ENCODE measurements at regions not wholly inside any gene's neighbourhood (a gene's known extent, or its start where the extent isn't known, plus 50 kb on each side); places are given as distances from the start of the nearest gene placed in this dataset.

DNA sequence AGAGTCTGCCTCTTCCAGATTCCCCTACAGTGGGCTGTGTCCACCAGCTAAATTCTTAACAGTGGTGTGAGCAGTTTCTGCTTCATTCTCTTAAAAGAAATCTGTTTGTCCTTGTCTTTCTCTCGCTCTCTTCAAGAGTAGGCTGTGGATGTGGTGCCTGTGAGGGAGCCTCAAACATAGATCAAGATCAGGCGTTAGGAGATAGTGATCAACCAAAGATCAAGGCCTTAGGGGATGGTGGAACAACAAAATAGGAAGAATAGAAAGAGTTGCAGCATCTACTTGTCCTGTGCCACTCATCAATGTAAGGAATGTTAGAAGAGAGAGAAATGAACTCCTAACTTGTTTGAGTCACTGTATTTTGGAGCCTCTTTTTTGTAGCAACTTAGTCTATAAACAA is 144.2 kb downstream of the AASDH start:
- no peak for ATAC-seq
- TF ChIP-seq PATZ1 (CRISPR knock-in tag; IDR thresholded peaks at IDR 0.05; ENCODE audit: borderline replicate concordance), result no peak
- no peak for TF ChIP-seq ZNF8 (CRISPR knock-in tag; IDR thresholded peaks at IDR 0.05)
- TF ChIP-seq ZNF565 (CRISPR knock-in tag; conservative IDR thresholded peaks at IDR 0.05; ENCODE audit: low read depth), result no peak
- no peak for TF ChIP-seq OSR1 (CRISPR knock-in tag; IDR thresholded peaks at IDR 0.05)
- no peak for TF ChIP-seq CREB5 (CRISPR knock-in tag; IDR thresholded peaks at IDR 0.05; ENCODE audit: low read depth)
- no peak for TF ChIP-seq RARB (CRISPR knock-in tag; IDR thresholded peaks at IDR 0.05)
- TF ChIP-seq TSHZ2 (CRISPR knock-in tag; IDR thresholded peaks at IDR 0.05), result no peak
- no peak for TF ChIP-seq TOX (CRISPR knock-in tag; IDR thresholded peaks at IDR 0.05; ENCODE audit: borderline replicate concordance)
- TF ChIP-seq ZNF70 (CRISPR knock-in tag; IDR thresholded peaks at IDR 0.05), result no peak
- TF ChIP-seq ZFP30 (CRISPR knock-in tag; IDR thresholded peaks at IDR 0.05), result no peak
- TF ChIP-seq SNAI2 (CRISPR knock-in tag; IDR thresholded peaks at IDR 0.05), result no peak
- TF ChIP-seq, protein P1, sequence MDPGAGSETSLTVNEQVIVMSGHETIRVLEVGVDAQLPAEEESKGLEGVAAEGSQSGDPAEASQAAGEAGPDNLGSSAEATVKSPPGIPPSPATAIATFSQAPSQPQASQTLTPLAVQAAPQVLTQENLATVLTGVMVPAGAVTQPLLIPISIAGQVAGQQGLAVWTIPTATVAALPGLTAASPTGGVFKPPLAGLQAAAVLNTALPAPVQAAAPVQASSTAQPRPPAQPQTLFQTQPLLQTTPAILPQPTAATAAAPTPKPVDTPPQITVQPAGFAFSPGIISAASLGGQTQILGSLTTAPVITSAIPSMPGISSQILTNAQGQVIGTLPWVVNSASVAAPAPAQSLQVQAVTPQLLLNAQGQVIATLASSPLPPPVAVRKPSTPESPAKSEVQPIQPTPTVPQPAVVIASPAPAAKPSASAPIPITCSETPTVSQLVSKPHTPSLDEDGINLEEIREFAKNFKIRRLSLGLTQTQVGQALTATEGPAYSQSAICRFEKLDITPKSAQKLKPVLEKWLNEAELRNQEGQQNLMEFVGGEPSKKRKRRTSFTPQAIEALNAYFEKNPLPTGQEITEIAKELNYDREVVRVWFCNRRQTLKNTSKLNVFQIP (CRISPR knock-in tag; IDR thresholded peaks at IDR 0.05; ENCODE audit: borderline replicate concordance, low read depth), result no peak

GRCh38 chr4:56241500-56241899 is 145.8 kb downstream of the AASDH start:
- TF ChIP-seq PPARA (CRISPR knock-in tag; IDR thresholded peaks at IDR 0.05; ENCODE audit: borderline replicate concordance), result no peak
- TF ChIP-seq, protein P2, sequence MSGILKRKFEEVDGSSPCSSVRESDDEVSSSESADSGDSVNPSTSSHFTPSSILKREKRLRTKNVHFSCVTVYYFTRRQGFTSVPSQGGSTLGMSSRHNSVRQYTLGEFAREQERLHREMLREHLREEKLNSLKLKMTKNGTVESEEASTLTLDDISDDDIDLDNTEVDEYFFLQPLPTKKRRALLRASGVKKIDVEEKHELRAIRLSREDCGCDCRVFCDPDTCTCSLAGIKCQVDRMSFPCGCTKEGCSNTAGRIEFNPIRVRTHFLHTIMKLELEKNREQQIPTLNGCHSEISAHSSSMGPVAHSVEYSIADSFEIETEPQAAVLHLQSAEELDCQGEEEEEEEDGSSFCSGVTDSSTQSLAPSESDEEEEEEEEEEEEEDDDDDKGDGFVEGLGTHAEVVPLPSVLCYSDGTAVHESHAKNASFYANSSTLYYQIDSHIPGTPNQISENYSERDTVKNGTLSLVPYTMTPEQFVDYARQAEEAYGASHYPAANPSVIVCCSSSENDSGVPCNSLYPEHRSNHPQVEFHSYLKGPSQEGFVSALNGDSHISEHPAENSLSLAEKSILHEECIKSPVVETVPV (CRISPR knock-in tag; IDR thresholded peaks at IDR 0.05), result no peak
- TF ChIP-seq SNAI2 (CRISPR knock-in tag; IDR thresholded peaks at IDR 0.05), result no peak
- TF ChIP-seq ZFP3 (CRISPR knock-in tag; IDR thresholded peaks at IDR 0.05), result peak; percentile 95
- TF ChIP-seq ZFP30 (CRISPR knock-in tag; IDR thresholded peaks at IDR 0.05), result no peak
- no peak for TF ChIP-seq ISL1 (CRISPR knock-in tag; IDR thresholded peaks at IDR 0.05)
- TF ChIP-seq ZNF70 (CRISPR knock-in tag; IDR thresholded peaks at IDR 0.05), result 0 out of 2 replicates have a peak, but pooled peaks have one; percentile 10
- no peak for TF ChIP-seq TCF4 (CRISPR knock-in tag; IDR thresholded peaks at IDR 0.05; ENCODE audit: borderline replicate concordance)
- TF ChIP-seq PATZ1 (CRISPR knock-in tag; IDR thresholded peaks at IDR 0.05; ENCODE audit: borderline replicate concordance), result no peak
- no peak for TF ChIP-seq RARB (CRISPR knock-in tag; IDR thresholded peaks at IDR 0.05)
- TF ChIP-seq ESRRG (CRISPR knock-in tag; IDR thresholded peaks at IDR 0.05), result no peak
- TF ChIP-seq TOX (CRISPR knock-in tag; IDR thresholded peaks at IDR 0.05; ENCODE audit: borderline replicate concordance), result no peak
- no peak for TF ChIP-seq CREB5 (CRISPR knock-in tag; IDR thresholded peaks at IDR 0.05; ENCODE audit: low read depth)
- no peak for TF ChIP-seq OSR1 (CRISPR knock-in tag; IDR thresholded peaks at IDR 0.05)
- TF ChIP-seq ZNF8 (CRISPR knock-in tag; IDR thresholded peaks at IDR 0.05), result no peak
- no peak for TF ChIP-seq BACH2 (CRISPR knock-in tag; IDR thresholded peaks at IDR 0.05; ENCODE audit: borderline replicate concordance)
- TF ChIP-seq, protein P1 (CRISPR knock-in tag; IDR thresholded peaks at IDR 0.05; ENCODE audit: borderline replicate concordance, low read depth), result no peak

More at GRCh38 chr4:56241500-56241899, 145.8 kb downstream of the AASDH start:
- peak; percentile 34; the same call in 2 of the 3 replicates for ATAC-seq
